ENCODE measurements at regions not wholly inside any gene's neighbourhood (a gene's known extent, or its start where the extent isn't known, plus 50 kb on each side); places are given as distances from the start of the nearest gene placed in this dataset.
"Not testable (repeated sequence)": the region's sequence is repeated elsewhere in the genome, so short reads cannot be mapped to it uniquely, and the experiment has no call there.

GRCh38 chr12:25804286-25804685 is 154.2 kb upstream of the RASSF8 start:
- not testable (repeated sequence) for TF ChIP-seq JUND, MAX (IDR thresholded peaks at IDR 0.05)

Measured in liver (tissue), 2 donors.